ENCODE measurements at regions not wholly inside any gene's neighbourhood (a gene's known extent, or its start where the extent isn't known, plus 50 kb on each side); places are given as distances from the start of the nearest gene placed in this dataset.
"Not testable (repeated sequence)": the region's sequence is repeated elsewhere in the genome, so short reads cannot be mapped to it uniquely, and the experiment has no call there.

DNA sequence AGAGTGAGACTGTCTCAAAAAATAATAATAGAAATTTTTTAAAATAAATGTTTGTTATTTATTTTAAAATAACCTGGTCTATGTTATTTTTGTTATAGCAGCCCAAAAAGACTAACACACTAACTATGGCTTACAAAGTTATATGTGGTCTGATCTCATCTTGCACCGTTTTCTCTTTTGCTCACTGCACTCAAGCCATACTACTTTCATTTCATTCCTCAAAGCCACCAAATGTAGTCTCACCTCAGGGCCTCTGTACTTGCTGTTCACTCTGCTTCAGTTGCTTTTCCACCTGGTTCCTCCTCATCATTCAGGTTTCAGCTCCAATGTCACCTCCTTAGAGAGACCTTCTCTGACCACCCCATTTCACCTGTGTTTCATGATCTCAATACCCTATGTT is 55.2 kb upstream of the MDM1 start:
- no peak for DNase-seq (ENCODE audit: low read depth)

DNA sequence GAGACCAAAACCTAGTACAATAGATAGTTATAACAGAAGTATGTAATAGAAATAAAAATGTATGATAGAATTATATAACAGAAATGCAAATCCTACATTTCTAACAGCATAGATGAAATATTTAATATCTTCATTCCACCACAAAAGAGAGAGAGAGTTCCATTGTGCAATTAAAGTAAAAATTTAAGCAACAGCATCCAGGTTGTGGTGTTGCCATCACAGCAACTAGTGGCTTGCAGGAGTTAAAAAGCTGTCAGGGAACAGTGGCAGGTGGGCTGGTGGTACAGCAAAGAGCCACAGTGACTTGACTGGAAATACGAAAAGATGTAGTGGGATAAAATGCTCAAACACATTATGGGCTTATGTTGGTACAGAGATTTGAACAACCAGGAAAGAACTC is 57.1 kb upstream of the MDM1 start:
- no peak for DNase-seq (ENCODE audit: low read depth)

DNA sequence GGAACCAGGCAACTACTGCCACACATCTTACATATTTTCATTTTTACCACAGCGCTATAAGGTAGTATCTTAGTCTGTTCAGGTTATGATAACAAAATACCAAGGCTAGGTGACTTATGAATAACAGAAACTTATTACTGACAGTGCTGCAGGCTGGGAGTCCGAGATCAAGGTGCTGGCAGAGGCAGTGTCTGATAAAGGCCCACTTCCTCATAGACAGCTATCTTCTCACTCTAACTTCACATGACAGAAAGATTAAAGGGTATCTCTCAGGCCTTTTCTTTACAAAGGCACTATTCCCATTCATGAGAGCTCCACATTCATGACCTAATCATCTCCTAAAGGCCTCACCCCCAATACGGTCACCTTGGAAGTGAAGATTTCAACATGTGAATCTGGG is 59.8 kb upstream of the MDM1 start:
- DNase-seq (ENCODE audit: low read depth) = no peak

DNA sequence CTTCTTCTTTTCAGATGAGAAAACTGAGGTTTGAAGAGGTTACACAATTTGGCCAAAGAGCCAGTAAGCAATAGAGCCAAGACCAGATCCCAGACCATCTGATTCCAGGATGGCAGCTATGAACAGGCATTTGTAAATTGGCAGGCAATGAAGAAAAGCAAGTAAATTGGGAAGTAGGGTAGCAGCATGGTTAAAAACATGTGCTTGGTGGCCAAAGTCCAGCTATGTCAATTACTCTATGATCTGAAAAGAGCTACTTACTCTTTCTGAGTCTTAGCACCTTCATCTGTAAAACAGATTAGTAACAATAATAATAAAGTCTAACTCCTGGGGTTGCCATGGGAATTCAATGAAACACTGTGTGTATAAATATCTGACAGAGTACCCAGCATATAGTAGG is 60.2 kb upstream of the MDM1 start:
- no peak for DNase-seq (ENCODE audit: low read depth)

DNA sequence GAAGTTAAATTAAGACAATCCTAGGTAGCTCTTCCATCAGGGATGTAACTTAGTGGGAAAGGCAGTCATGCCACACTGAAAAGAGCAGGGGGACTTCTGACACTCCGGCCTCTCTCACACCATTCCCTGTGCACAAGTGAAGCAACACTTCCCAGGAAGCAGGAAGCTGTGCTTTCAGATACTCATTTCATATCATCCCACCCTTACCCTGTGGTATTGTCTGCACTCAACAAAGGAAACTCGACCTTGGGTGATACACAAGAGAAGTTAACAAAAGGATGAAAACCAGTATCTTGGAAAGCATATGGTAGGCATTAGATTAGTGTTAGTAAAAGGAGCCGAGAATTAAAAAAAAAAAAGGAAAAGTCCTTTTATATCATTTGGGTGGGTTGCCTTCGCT is 61.3 kb upstream of the MDM1 start:
- no peak for DNase-seq (ENCODE audit: low read depth)

DNA sequence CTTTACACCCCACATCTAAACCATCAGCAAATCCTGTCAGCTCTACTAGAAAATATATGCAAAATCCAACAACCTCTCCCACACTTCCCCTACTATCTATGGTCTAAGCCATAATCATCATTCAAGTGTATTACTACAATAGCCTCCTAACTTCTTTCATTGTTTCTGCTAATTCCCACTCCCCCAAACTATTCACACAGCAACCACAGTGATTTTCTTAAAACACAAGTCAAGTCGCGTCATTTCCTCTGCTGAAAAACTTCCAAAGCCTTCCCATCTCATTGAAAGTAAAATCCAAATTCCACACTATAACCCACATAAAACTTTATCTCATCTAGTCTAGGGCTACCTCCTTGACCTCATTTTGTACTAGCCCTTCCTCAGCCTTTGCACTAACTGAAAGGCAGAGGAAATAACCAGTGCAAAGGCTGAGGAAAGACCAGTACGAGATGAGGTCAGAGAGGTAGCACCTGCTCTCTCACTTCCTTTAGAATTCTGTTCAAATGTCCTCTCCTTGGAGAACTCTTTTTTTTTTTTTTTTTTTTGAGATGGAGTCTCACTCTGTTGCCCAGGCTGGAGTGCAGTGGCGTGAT is 65.5 kb upstream of the MDM1 start:
- no peak for DNase-seq (ENCODE audit: low read depth)

DNA sequence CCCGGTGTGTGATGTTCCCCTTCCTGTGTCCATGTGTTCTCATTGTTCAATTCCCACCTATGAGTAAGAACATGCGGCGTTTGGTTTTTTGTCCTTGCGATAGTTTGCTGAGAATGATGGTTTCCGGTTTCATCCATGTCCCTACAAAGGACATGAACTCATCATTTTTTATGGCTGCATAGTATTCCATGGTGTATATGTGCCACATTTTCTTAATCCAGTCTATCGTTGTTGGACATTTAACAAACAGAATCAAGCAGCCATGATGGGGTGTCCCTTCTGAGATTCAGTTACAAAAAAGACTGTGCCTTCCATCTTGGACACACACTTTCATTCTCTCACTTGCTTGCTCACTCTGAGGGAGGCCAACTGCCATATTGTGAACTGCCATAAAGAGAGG is 66.5 kb upstream of the MDM1 start:
- DNase-seq (ENCODE audit: low read depth) = not testable (repeated sequence)

DNA sequence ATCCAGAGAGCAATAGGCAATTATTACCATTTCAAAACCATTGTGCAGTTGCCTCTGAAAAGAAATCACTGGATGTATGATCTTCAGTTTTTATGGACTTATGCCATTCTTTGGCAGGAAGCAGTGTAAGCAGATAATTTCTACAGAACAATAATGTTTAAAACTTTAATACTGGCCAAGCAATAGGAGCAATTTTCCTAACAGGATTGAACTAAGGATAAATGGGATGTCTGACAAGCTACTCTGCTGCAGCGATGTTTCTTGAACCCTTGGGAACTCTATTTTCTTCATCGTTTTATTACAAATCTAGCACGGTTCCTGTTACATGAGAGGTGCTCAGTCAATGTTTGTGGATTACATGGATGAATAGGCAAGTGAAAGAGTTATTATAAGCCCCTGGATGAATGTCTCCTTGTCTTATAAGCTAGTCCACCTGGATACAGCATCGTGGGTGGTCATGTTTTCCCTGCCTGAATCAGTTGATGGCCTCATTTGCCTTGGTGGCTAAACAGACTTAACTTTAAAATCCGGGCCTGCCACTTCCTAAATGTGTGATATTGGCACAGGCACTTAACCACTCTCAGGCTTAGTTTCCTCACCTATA is 68.2 kb upstream of the MDM1 start:
- no peak for DNase-seq (ENCODE audit: low read depth)

DNA sequence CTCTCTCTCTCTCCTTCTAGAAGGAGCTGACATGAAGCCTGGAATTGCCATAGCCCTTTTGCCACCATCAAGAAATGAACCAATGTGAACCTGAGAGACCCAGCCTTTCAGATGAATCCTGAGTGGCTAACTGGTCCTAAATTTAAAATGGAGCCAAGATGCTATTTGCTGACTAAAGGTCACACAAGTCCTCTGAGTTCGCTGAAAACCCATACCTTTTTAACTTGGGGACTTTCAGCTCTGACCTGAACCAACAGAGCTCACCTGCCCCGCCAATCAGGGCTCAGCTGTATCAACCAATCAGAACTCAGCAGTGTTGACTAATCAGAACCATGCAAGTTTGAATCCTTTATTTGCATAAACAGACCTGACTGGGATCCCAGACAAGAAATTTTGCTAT is 70.3 kb upstream of the MDM1 start:
- DNase-seq (ENCODE audit: low read depth) = no peak

DNA sequence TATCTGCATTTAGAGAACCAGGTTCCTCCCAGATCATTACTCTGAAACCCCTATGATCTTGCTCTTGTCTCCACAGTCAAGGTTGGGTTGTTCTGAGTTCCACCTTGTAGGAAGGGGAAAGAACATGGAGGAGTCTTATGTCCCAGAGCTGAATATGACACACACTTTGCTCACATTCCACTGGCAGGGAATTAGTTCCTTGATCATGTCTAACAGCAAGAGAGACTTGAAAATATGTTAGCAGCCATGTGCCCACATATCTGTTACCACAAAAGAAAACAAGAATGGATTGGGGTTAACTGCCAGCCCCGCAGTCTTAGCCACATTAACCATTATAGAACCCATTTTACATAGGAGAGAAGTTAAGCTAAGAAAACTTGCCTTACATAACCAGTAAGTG is 71.1 kb upstream of the MDM1 start:
- DNase-seq (ENCODE audit: low read depth) = no peak

DNA sequence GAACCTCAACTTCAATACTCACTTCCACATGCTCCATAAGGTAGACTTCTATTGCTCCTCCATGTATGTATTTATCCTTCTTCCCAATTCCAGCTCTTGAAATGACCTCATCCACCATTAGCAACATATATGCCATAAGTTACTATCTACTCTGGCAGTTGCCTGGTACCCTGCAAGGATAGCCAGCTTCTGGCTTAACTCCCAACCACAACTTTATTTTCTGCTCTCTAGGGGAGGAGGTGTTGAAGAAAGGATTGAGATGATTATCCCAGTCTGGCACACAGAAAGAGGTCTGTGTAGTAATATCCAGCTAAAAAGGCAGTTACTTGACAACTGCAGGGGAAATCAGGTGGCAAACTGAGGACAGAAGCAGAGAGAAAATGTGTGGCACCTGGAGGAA is 71.5 kb upstream of the MDM1 start:
- DNase-seq (ENCODE audit: low read depth) = no peak

DNA sequence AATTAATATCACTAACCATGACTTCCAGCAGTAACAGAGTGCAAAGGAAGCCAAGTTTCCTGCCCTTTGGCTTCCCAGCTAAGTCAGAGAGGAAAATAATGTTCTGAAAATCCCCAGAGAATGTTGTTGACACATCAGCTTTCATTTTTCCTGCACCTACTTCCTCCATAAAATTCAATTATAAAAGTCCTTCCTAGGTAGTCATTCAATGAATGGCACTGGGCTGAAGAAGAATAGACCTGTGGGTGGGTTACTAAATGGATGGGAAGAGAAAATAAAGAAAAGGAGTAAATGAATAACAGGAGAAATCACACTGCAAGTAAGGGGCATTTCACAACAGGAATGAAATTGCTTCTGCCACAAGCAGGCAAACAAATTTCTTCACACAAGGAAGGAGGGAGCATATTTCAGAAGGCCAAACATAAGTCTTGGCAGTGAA is 73.2 kb upstream of the MDM1 start:
- no peak for DNase-seq (ENCODE audit: low read depth)

DNA sequence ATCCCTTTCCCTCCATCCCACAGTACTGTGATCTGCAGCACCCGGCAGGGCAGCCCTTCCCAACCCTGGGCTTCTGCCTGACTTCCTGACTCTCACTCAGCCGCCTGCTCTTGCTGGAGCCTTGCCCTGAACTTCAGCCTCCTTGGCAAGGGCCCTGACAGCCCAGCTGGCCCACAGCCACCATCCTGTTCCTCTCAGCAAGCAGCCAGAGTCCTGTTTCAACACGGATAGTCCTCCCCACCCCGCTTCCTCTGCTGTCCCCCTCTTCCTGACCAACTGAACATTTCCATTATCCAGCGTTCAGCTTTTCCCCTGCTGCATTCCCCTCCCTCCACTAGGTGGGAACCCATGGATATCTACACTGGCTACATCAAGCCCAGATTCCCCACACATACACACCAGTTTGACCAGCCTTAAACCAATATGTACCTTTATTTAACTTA is 74.0 kb upstream of the MDM1 start:
- DNase-seq (ENCODE audit: low read depth) = peak; percentile 65

DNA sequence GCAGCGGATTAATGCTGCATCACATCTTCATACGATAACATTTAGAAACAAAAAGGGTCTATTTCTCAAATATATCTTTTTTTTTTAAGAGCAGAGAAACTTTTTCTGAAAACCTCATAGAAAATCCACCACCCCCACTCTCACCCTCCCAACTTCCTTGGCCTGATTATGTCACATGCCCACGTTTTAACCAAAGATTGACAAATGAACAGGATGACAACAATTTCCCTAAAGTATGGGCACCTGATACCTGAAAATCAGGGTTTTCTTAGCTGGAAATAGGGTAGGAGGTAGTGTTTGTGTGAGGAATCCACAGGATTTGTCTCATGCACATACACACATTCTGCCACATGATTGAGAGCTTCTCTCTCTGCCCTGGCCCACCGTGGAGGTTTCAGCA is 74.7 kb upstream of the MDM1 start:
- DNase-seq (ENCODE audit: low read depth) = no peak

DNA sequence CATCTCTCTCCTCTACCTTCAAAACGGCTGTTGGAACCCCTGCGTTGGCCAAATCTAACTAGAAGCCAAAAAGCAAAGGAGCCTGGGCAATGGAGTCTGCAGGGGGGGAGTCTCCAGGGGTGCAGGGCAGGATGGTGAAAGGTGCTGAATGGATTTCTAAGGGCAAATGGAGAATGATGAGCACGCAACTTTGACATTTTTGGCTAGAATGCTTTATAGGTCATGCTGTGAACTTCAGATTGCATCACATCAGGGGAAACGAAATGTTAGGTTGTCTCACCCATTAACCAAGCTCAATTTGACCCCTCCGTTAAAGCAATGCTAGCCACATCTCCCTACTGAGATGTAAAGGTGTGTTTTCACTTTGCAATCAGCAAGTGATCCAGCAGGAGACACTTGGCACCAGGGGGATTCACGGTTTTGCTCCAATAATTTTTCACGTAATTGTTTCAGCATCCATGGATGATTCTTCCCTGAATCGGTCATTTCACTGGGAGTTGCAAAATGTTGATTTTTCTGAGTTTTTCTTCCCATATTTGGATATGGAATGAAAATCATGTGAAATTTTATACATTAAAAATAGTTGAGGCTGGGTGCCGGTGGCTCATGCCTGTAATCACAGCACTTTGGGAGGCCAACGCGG is 78.0 kb upstream of the MDM1 start:
- no peak for DNase-seq (ENCODE audit: low read depth)

DNA sequence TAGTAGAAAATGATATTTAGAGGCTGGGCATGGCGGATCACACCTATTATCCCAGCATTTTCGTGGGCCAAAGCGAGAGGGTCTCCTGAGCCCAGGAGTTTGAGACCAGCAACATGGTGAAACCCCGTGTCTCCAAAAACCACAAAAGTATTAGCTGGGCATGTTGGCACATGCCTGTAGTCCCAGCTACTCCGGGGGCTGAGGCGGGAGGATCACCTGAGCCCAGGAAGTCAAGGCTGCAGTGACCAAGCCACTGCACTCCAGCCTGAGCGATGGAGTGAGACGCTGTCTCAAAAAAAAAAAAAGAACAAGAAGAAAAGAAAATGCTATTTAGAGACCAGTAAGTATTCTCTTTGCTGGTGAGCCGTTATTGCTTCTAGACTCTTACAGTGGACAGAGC is 79.2 kb upstream of the MDM1 start:
- no peak for DNase-seq (ENCODE audit: low read depth)

DNA sequence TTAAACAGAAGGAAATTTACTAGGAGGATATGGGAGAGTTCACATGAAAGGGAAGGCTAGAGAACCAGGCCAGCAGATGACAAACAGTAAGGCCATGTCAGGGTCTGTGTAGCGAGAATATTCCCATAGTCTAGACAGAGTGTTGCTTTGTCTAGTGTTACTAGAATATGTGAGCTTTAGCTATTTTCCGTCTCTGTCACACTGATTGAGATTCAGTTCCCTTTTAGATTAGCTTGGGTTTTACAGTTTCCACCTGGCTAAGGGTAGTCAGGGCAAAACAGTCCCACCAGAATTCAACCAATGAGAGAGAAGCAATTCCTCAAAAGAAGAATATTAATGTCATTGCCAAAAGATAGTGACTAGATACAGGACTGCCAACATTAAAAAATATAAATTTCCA is 82.8 kb upstream of the MDM1 start:
- no peak for DNase-seq (ENCODE audit: low read depth)

DNA sequence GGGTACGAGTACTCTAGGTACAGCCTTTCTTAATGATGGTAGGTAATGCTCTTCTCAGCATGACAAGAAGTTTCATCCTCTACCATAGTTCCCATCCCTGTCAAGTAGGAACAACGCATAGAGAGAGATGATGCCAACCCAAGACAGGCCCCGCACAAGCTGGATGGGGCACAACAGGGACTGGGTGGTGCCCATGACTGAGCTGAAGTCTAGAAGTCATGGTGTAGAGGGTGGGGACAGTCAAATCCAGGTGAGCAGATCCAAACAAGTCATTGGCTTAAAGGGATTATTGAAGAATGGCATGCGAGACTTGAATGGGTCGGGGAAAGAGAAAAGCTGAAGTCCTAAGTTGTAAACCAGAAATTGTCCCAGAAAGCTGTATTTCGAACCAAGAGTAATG is 84.2 kb upstream of the MDM1 start:
- DNase-seq (ENCODE audit: low read depth) = no peak

DNA sequence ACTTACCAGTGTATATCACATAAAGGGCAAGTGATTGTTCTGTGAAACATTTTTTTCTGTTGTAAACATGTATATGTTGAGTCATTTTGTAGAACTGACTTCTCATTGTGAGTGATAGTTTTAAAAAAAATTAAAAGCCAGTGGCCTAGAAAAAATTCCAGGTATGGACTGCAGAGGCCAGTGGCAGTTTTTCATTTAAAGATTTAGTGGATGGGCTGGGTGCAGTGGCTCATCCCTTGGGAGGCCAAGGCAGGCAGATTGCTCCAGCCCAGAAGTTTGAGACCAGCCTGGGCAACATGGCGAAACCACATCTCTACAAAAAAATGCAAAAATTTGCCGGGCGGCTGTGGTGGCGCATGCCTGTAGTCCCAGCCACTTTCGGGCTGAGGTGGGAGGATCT is 84.7 kb upstream of the MDM1 start:
- no peak for DNase-seq (ENCODE audit: low read depth)

DNA sequence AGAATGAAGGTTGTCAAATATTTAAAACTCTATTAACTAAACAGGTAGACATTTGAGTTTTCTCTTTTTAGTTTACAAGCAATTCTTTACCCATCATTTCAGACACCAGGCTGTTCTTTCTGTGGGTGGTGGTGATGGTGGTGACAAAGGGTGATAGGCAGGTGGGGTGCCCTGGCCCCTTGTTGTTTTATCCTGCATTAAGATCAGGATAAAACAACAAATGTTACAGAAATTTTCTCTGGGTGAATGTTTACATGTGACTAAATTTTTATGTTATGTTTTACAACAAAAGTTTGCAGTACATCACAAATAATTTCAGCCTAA is 85.9 kb upstream of the MDM1 start:
- DNase-seq (ENCODE audit: low read depth) = no peak

DNA sequence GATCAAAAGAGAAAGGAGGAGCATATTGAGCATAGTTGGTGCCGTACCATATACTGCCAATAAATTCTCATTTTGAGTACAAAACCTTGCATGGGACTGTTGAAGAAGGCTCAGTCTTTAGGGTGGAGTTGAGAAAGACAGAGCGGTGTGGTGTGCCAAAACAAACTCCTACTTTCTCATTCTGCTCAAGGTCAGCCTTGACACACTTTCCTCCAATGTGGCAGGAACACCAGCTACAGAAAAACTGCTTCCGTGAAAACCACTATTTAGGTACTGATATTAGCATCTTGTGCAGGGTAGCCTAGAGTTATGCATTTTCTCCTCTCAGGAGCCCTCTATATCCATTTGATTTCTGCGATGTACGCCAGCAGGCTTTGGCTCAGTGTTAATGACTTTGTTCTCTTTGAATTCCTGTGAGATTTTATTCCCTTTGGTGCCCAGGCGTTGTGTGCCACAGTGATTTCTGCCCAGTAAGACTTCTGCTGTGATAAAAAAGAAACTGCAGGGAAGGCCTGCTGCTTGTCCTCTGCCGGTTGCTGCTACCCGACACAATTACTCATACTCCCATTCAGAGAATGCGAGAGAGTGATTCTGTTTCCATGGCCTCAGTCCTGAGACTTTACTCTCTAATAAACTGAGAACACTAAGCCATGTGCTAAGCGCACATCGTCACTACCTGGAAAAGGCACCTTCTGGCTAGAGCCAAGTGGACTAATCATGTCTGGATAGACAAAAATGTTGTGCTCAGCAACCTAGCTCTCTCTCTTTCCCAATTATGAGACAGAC is 88.3 kb upstream of the MDM1 start:
- no peak for DNase-seq (ENCODE audit: low read depth)

DNA sequence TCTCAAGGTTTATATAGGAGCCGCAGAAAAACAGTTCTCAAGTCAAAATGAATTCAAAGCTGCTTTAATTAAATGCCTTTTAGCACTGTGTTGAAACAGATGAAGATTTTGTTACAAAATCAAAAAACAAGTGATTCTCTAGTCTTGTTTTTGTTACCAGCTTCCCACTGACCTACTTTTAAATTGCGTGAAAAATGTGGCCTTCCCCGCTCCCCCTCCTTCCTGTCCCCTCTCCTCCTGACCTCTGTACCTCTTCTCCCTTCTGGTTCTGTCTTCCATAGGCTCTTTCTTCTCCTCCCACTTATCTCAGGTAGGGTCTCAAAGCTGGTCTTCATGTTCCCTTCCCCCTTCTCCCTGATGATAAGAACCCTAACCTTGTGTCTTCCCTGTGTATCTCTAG is 90.0 kb upstream of the MDM1 start:
- DNase-seq (ENCODE audit: low read depth) = no peak

DNA sequence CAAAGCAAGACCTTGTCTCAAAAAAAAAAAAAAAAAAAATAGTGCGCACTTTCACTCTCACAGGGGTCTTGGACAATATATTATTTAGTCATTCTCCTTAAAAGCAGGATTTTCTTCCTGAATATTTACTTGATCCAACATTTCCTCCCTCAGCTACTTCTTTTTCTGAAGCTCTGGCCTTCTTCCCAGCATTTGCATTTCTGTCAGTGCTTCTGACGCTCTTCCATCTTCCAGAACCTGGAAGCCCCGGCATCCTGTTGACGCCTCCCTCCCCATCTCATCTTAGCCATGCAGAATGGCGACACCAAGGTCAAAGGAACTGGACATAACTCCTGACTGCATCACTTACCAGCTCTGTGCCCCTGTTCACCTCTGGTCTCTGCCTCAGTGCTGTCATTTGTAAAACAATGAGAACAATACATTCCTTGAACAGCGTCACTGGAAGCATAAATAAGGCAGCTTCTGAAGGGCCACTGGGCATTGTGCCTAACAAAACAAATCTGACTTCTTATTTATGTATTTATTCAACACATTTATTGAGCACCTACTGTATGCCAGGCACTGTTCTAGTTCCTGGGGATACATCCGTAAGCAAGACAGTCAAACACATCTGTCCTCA is 90.9 kb upstream of the MDM1 start:
- no peak for DNase-seq (ENCODE audit: low read depth)
